Heart left ventricle (tissue), 13 donors: ENCODE measurements at regions not wholly inside any gene's neighbourhood (a gene's known extent, or its start where the extent isn't known, plus 50 kb on each side); places are given as distances from the start of the nearest gene placed in this dataset.

Experiments used
- CTCF ChIP-seq, 12 donors: fragments of 200-600 bp; sonication (generic) in 4 of 12; IDR thresholded peaks; one replicate each; pipeline versions ENCODE4 v1.5.0 to v1.8.0; 2018 to 2022; ENCODE audit warnings: antibody characterized with exemption in 12 of 12, mild to moderate bottlenecking in 5 of 12
- POLR2A ChIP-seq, 2 donors: fragments of 450-650 bp; IDR thresholded peaks; one replicate each; pipeline ENCODE4 v1.6.1; 2017; ENCODE audit warnings: antibody characterized with exemption in 2 of 2, mild to moderate bottlenecking in 2 of 2, moderate library complexity in 2 of 2
- donor health status: ischemic (EF 13 %, LVEDD 7.1; RV severe dilation, severe dysfunction).
- donor health status: DM: no; HTN: yes; CAD: no.
- donor health status: DM: no; HTN: no; CAD: no.
- donor health status: ischemic (EF 25% LVEDD 6.9; RV normal size, moderate dysfunction).
- donor health status: ischemic (EF 25% LVEDD 5.7; RV mildly dilated, moderate dysfunction).
- donor health status: ischemic (EF 35%, LVEDD 5.7; RV mildly dilated, moderate dysfunction).
- donor health status: nonischemic (EF 11% LVEDD 7.7; RV severe dilation, severe dysfunction).
- donor health status: DM: yes; HTN: yes; CAD: no.
- donor health status: PGD.
- donor health status: ischemic (EF 29% LVEDD 5.4; RV normal size, mild dysfunction).
- donor health status: nonischemic (EF 23%, LVEDD 6.1; RV moderate dilation, normal function).

GRCh38 chr7:81605493-81605892 is 164.4 kb downstream of the HGF start:
- TF ChIP-seq CTCF (IDR thresholded peaks at IDR 0.05) (no peak), POLR2A (IDR thresholded peaks at IDR 0.05) (no peak)
